NK-92 (cell line): ENCODE measurements at regions not wholly inside any gene's neighbourhood (a gene's known extent, or its start where the extent isn't known, plus 50 kb on each side); places are given as distances from the start of the nearest gene placed in this dataset.

ENCODE experiments used
- DNase-seq: peaks from one replicate; lab custom pipeline; 2025; ENCODE audit not compliant: unreplicated experiment; lab: John Stamatoyannopoulos, UW

- DNase-seq: no peak
Observed at GRCh38 chr3:117958027-117958426, 1076.6 kb downstream of the IGSF11 start.

GRCh38 chr3:117962750-117963149, 1071.9 kb downstream of the IGSF11 start:
- DNase-seq: no peak

GRCh38 chr3:117963858-117964257, 1070.8 kb downstream of the IGSF11 start:
- DNase-seq: no peak

GRCh38 chr3:117964814-117965213, 1069.8 kb downstream of the IGSF11 start:
- no peak for DNase-seq

- DNase-seq: no peak
Observed at GRCh38 chr3:117977504-117978228, 1057.0 kb downstream of the IGSF11 start.

- DNase-seq: no peak
Observed at GRCh38 chr3:117979466-117979865, 1055.2 kb downstream of the IGSF11 start.

GRCh38 chr3:117987256-117987655, 1047.4 kb downstream of the IGSF11 start:
- DNase-seq: no peak

- no peak for DNase-seq
Observed at GRCh38 chr3:117989982-117990381, 1044.7 kb downstream of the IGSF11 start.

- DNase-seq: no peak
Observed at GRCh38 chr3:117990627-117991026, 1044.0 kb downstream of the IGSF11 start.

GRCh38 chr3:117995842-117996437, 1038.7 kb downstream of the IGSF11 start:
- no peak for DNase-seq

- DNase-seq: no peak
Observed at GRCh38 chr3:117997201-117998049, 1037.2 kb downstream of the IGSF11 start.

- DNase-seq: no peak
Observed at GRCh38 chr3:117998071-117998470, 1036.6 kb downstream of the IGSF11 start.

- no peak for DNase-seq
Observed at GRCh38 chr3:118000219-118000618, 1034.4 kb downstream of the IGSF11 start.

- DNase-seq: no peak
Observed at GRCh38 chr3:118001380-118001779, 1033.3 kb downstream of the IGSF11 start.

- no peak for DNase-seq
Observed at GRCh38 chr3:118011910-118012309, 1022.7 kb downstream of the IGSF11 start.

- no peak for DNase-seq
Observed at GRCh38 chr3:118029049-118029448, 1005.6 kb downstream of the IGSF11 start.

GRCh38 chr3:118036215-118036614, 998.4 kb downstream of the IGSF11 start:
- no peak for DNase-seq

GRCh38 chr3:118055381-118055780, 979.3 kb downstream of the IGSF11 start:
- no peak for DNase-seq

GRCh38 chr3:118057086-118057485, 977.6 kb downstream of the IGSF11 start:
- no peak for DNase-seq

GRCh38 chr3:118059096-118059495, 975.5 kb downstream of the IGSF11 start:
- DNase-seq: no peak

GRCh38 chr3:118067439-118067838, 967.2 kb downstream of the IGSF11 start:
- no peak for DNase-seq

GRCh38 chr3:118075873-118076272, 958.8 kb downstream of the IGSF11 start:
- DNase-seq: no peak
